HG03103 (cell line): ENCODE measurements at regions not wholly inside any gene's neighbourhood (a gene's known extent, or its start where the extent isn't known, plus 50 kb on each side); places are given as distances from the start of the nearest gene placed in this dataset.

ENCODE experiments used
- ATAC-seq: cut with Tn5 transposase; IDR thresholded peaks from one replicate; pipeline ENCODE4 v1.9.1; 2021; ENCODE audit warnings: low read depth; ENCODE audit not compliant: unreplicated experiment

DNA sequence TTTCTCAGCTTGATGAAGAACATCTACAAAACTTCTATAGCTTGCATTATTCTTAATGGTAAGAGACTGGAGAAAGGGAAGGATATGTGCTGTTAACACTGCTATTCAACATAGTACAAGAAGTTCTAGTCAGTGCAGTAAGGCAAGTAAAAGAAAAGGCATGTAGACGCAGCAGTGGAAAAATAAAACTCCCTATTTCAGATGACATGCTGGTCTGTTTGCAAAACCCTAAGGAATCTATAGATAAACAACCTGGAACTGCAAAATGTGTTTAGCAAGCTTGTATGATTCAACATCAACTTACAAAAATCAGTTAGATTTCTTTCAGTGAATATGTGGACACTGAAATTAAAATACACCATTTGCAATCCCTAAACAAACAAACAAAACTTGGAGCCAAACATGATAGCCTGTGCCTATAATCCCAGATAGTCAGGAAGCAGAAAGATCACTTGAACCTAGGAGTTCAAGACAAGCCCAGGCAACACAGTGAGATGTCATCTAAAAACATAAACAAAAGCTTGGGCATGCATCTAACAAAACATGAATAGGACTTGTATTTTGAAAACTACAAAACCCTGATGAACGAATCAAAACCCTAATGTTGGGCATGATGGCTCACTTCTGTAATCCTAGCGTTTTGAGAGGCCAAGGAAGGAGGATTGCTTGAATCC lies 293.6 kb upstream of the RGS6 start:
- no peak for ATAC-seq

GRCh38 chr14:71642715-71643114 lies 289.5 kb upstream of the RGS6 start:
- ATAC-seq: no peak

- no peak for ATAC-seq
Observed at GRCh38 chr14:71645656-71646055, 286.6 kb upstream of the RGS6 start.

GRCh38 chr14:71646518-71646917 lies 285.7 kb upstream of the RGS6 start:
- no peak for ATAC-seq

- no peak for ATAC-seq
Observed at GRCh38 chr14:71647086-71647784, 285.0 kb upstream of the RGS6 start.

- no peak for ATAC-seq
Observed at GRCh38 chr14:71648725-71649124, 283.5 kb upstream of the RGS6 start.

- no peak for ATAC-seq
Observed at GRCh38 chr14:71650187-71650755, 282.0 kb upstream of the RGS6 start.

- no peak for ATAC-seq
Observed at GRCh38 chr14:71651228-71651627, 281.0 kb upstream of the RGS6 start.

- no peak for ATAC-seq
Observed at GRCh38 chr14:71652368-71652767, 279.9 kb upstream of the RGS6 start.

GRCh38 chr14:71654810-71655209 lies 277.4 kb upstream of the RGS6 start:
- ATAC-seq: no peak

- no peak for ATAC-seq
Observed at GRCh38 chr14:71658261-71658860, 273.9 kb upstream of the RGS6 start.

DNA sequence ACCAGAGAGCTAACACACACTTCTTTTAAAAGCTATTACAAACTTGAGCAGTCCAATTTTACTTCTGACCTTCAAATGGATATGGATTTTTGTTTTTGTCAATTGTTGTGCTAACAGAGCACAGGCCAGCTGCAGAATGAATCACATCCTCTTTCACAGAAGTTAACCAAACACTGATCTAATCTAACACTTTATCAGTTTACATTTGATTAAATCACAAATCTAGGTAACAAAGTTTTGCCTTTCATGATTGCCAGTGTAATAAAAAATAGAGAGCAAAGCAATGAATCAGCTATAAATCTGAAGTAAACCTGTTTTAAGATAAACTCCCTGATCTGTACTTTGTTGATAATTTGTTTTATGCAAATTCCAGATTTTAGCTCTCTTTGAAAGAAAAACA lies 273.1 kb upstream of the RGS6 start:
- ATAC-seq: no peak

GRCh38 chr14:71661441-71661840 lies 270.8 kb upstream of the RGS6 start:
- no peak for ATAC-seq

DNA sequence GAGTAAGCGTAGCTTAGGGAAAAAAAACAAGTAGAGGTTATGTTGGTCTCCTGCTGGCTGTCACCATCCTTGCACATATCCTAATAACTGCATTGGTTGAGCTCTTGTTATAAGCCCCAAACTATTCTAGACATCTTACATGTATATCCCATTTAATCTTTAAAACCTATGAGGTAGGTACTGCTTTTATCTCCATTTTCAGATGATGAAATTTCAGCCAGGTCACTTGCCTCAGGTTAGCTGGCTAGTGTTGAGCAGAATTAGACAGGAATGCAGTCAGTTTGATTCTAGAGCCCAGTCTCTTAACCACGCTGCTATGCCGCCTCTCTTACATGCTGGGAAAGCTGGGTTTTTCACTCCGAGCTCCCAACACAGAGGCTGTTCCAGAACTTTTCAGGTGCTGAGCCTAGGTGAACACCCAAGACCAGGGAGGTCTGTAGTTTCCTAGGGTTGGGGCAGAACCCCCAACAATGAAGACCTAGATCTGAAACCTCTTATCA lies 269.9 kb upstream of the RGS6 start:
- no peak for ATAC-seq

DNA sequence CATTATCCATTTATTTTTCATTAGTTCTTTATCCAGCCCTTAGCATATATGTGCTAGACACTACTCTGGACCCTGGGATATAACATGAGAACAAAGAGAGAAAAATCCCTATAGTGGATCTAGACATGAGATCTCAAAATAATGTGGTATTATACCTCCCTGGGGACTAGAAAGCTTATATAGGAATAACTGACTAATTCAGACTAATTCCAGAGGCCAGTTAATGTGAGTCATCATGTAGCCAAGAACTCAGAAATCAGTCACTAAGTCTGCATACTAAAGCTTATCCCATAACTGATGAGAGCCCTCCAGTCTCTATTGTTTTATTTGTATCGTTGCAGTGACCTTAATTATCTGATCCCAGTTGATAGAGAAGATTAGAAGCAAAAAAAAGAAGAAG lies 267.1 kb upstream of the RGS6 start:
- ATAC-seq: no peak

GRCh38 chr14:71665781-71666180 lies 266.4 kb upstream of the RGS6 start:
- ATAC-seq: no peak

GRCh38 chr14:71666571-71667145 lies 265.6 kb upstream of the RGS6 start:
- ATAC-seq: no peak

GRCh38 chr14:71668186-71668912 lies 263.9 kb upstream of the RGS6 start:
- ATAC-seq: no peak

DNA sequence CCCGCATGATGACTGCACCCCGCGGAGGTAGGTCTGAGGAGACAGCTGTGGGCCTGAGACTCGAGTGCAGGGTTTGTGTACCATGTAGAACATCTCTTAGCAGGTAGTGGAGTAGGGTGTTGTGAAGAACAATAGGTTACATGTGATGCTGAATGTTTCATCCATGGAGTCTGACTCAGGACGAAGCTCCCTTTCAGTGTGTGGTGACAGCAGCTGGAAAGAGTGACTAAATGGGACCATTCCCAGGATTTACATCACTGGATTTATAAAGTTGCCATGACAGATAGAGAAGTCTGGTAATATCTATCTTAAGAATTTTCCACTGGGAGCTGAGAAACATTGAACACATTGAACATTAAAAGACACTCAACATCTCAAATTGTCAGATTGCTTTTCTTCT lies 259.6 kb upstream of the RGS6 start:
- no peak for ATAC-seq

DNA sequence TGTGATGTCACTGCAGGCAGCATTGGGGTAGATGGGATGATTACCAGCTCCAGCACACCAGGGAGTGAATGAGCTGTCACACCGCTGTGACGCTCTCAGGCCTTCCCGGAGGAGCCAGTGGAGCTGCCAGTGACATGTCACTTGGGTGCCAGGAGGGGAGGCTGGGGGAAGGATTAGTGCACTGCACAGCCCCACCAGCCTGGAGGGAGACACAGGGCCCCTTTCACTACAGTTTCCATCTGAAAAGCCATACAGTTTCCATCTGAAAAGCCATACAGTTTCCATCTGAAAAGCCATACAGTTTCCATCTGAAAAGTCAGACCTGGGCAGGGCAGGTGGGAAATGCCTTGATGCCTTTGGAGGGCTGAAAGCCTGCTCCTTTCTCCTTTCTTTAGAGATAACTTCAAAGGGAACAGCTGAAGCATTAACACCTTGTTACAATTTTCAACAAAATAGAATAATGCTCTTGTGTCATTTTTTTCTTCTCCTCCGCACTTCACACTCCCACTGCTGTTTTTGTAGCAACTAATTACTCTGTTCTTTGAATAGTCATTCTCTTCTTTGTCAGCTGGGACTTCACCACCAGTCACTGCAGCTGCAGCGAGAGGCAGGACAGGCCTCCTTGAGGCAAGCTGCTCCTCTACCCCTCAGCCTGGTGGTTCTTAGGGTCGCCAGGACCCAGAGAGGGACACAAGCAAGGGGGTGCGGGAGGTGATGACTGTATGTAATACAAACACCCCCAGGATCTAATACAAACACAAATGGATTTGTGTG lies 256.9 kb upstream of the RGS6 start:
- ATAC-seq: no peak
